Fibroblast of lung (primary cell): ENCODE measurements at regions not wholly inside any gene's neighbourhood (a gene's known extent, or its start where the extent isn't known, plus 50 kb on each side); places are given as distances from the start of the nearest gene placed in this dataset.
"Not testable (repeated sequence)": the region's sequence is repeated elsewhere in the genome, so short reads cannot be mapped to it uniquely, and the experiment has no call there.

ENCODE experiments used
- EZH2 ChIP-seq: IDR thresholded peaks from 2 replicates; pipeline ENCODE4 v1.5.1; 2012; ENCODE audit warnings: low read length, control low read depth, mild to moderate bottlenecking; ENCODE audit errors: missing control alignments
- TF ChIP-seq, protein P1 (sequence below), 2 donors: IDR thresholded peaks in 1 of 2; conservative IDR thresholded peaks in 1 of 2; 1 replicate in 1 of 2; 2 replicates in 1 of 2; pipeline ENCODE4 v1.5.1; 2011 to 2012; ENCODE audit warnings: low read length in 2 of 2, control low read depth in 1 of 2, inconsistent platforms in 1 of 2, low read depth in 1 of 2, mild to moderate bottlenecking in 1 of 2

GRCh38 chr4:9532134-9532862 lies 88.1 kb downstream of the DEFB131A start:
- TF ChIP-seq, protein P1, sequence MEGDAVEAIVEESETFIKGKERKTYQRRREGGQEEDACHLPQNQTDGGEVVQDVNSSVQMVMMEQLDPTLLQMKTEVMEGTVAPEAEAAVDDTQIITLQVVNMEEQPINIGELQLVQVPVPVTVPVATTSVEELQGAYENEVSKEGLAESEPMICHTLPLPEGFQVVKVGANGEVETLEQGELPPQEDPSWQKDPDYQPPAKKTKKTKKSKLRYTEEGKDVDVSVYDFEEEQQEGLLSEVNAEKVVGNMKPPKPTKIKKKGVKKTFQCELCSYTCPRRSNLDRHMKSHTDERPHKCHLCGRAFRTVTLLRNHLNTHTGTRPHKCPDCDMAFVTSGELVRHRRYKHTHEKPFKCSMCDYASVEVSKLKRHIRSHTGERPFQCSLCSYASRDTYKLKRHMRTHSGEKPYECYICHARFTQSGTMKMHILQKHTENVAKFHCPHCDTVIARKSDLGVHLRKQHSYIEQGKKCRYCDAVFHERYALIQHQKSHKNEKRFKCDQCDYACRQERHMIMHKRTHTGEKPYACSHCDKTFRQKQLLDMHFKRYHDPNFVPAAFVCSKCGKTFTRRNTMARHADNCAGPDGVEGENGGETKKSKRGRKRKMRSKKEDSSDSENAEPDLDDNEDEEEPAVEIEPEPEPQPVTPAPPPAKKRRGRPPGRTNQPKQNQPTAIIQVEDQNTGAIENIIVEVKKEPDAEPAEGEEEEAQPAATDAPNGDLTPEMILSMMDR (conservative IDR thresholded peaks at IDR 0.05 in 1 of 2, IDR thresholded peaks at IDR 0.05 in 1 of 2; ENCODE audit: low read depth in 1 of 2, low read length in 2 of 2) = peak in 1 of 2 donors; percentile 34
- TF ChIP-seq EZH2 = not testable (repeated sequence)
